Pancreas (tissue), 10 donors: ENCODE measurements at regions not wholly inside any gene's neighbourhood (a gene's known extent, or its start where the extent isn't known, plus 50 kb on each side); places are given as distances from the start of the nearest gene placed in this dataset.
"Not testable (repeated sequence)": the region's sequence is repeated elsewhere in the genome, so short reads cannot be mapped to it uniquely, and the experiment has no call there.

Experiments
- ATAC-seq, 4 donors: fragments of 200-7000 bp; cut with Tn5 transposase; one replicate each; pipeline versions ENCODE4 v1.8.0 to v1.9.1; 2020; ENCODE audit warnings: mild to moderate bottlenecking in 4 of 4, moderate library complexity in 4 of 4
- DNase-seq, 6 donors: peaks; one replicate each; pipeline ENCODE4 v3.0.0-alpha.2; 2020
- FAIRE-seq: peaks from 2 replicates; lab custom pipeline; 2012; peaks lifted over from hg19 to GRCh38; lab: Jason Lieb, UNC
- H3K27ac ChIP-seq, 4 donors: fragments of 200-600 bp; sonication (generic); 1 replicate in 3 of 4; 2 replicates in 1 of 4; pipeline versions ENCODE4 v1.5.0 to v1.8.0; 2020
- H3K27me3 ChIP-seq, 4 donors: fragments of 200-600 bp; one replicate each; pipeline ENCODE4 v1.8.0; 2021
- H3K36me3 ChIP-seq, 3 donors: fragments of 200-600 bp; sonication (generic) in 1 of 3; one replicate each; pipeline versions ENCODE4 v1.5.0 to v1.8.0; 2020 to 2021
- H3K4me1 ChIP-seq, 3 donors: fragments of 200-600 bp; one replicate each; pipeline ENCODE4 v1.8.0; 2021
- H3K4me3 ChIP-seq, 4 donors: fragments of 200-600 bp; sonication (generic) in 2 of 4; one replicate each; pipeline versions ENCODE4 v1.5.0 to v1.8.0; 2020 to 2021
- H3K9me3 ChIP-seq, 4 donors: fragments of 200-600 bp; one replicate each; pipeline ENCODE4 v1.8.0; 2021
- CTCF ChIP-seq, 4 donors: fragments of 200-600 bp; sonication (generic) in 3 of 4; IDR thresholded peaks; one replicate each; pipeline versions ENCODE4 v1.5.0 to v1.8.0; 2021; ENCODE audit warnings: antibody characterized with exemption in 4 of 4
- WGBS, 2 donors: extraction: QIAGEN DNeasy Blood & Tissue Kit; methylation state at CpG; one replicate each; pipeline ENCODE4 v1.1.7; 2013; 5-methylcytosine and 5-hydroxymethylcytosine counted together
- intact Hi-C, 3 donors: fragments of 100-400 bp; cut with DNase I; formaldehyde crosslinking; loops; one replicate each; pipeline versions ENCODE4 v1.11.1 to v1.14.2; 2022
- donor health status: healthy with polysubstance abuse.
- donor health status: DM: no; HTN: no; CAD: no; lungs with moderate emphysema.
- donor health status: DM: no; HTN: no; CAD: no.
- donor health status: control.
- donor health status: control.
- donor health status: Bipolar disorder and iron deficiency.
- donor health status: DM: yes; HTN: yes; CAD: no.
- donor health status: DM: no; HTN: no; CAD: no.
- donor health status: DM: no; HTN: no; CAD: no.
- donor health status: DM: yes; HTN: yes; CAD: no.

GRCh38 chr2:44086629-44087028 is 82.0 kb upstream of the PPM1B start:
- intact Hi-C loops, result no loop called here
- no peak overlapping the region for H3K27ac ChIP-seq
- WGBS, 2 donors, result 86 to 92% methylated on average over 12 of the region's 12 CpGs
- no peak for TF ChIP-seq CTCF (IDR thresholded peaks at IDR 0.05)
- FAIRE-seq (no peak), ATAC-seq (no peak), DNase-seq (no peak)
- peak overlapping the region in 2 of 4 donors; percentile 27 to 35 for H3K4me3 ChIP-seq
- no peaks in the 10 kb centered on the region for H3K36me3 ChIP-seq
- peaks cover 0 to 9% (median 5%) of the 10 kb centered on the region in 3 donors for H3K4me1 ChIP-seq
- no peaks in the 10 kb centered on the region for H3K27me3 ChIP-seq
- no peaks in the 10 kb centered on the region for H3K9me3 ChIP-seq

GRCh38 chr2:44087036-44087713 is 81.5 kb upstream of the PPM1B start:
- ATAC-seq (peak; percentile 96 to 99 (median 98)), DNase-seq (peak; percentile 76 to 96 (median 90)), FAIRE-seq (no peak)
- intact Hi-C loops, result no loop called here
- no peaks in the 10 kb centered on the region for H3K36me3 ChIP-seq
- peak; percentile 93 to 97 (median 94) for TF ChIP-seq CTCF (IDR thresholded peaks at IDR 0.05)
- H3K27ac ChIP-seq, result peak overlapping the region in 3 of 4 donors; percentile 8 to 70 (median 55)
- peak overlapping the region in 2 of 4 donors; percentile 27 to 35 for H3K4me3 ChIP-seq
- H3K9me3 ChIP-seq, result no peaks in the 10 kb centered on the region
- WGBS, 2 donors, result 4 to 5% methylated on average over 29 of the region's 29 CpGs
- no peaks in the 10 kb centered on the region for H3K27me3 ChIP-seq
- H3K4me1 ChIP-seq, result peaks cover 0 to 9% (median 5%) of the 10 kb centered on the region in 3 donors

GRCh38 chr2:44087714-44088092 is 81.0 kb upstream of the PPM1B start:
- H3K36me3 ChIP-seq, result no peaks in the 10 kb centered on the region
- H3K9me3 ChIP-seq, result no peaks in the 10 kb centered on the region
- FAIRE-seq, result no peak
- WGBS, 2 donors, result 45 to 47% methylated on average over 4 of the region's 4 CpGs
- H3K27ac ChIP-seq, result peak overlapping the region in 3 of 4 donors; percentile 8 to 70 (median 55)
- no peak for TF ChIP-seq CTCF (IDR thresholded peaks at IDR 0.05)
- intact Hi-C loops, result no loop called here
- peaks cover 0 to 9% (median 5%) of the 10 kb centered on the region in 3 donors for H3K4me1 ChIP-seq
- DNase-seq, result no peak
- peak; percentile 31 to 62 (median 52) for ATAC-seq
- no peaks in the 10 kb centered on the region for H3K27me3 ChIP-seq
- peak overlapping the region in 2 of 4 donors; percentile 27 to 35 for H3K4me3 ChIP-seq

- H3K27ac ChIP-seq, ATAC-seq, intact Hi-C loops, FAIRE-seq, H3K36me3 ChIP-seq, H3K4me3 ChIP-seq, DNase-seq, H3K27me3 ChIP-seq, H3K4me1 ChIP-seq, H3K9me3 ChIP-seq: not testable (repeated sequence)
- 94 to 97% methylated on average over 5 of the region's 5 CpGs for WGBS, 2 donors
These were observed 76.2 kb upstream of the PPM1B start for GRCh38 chr2:44092519-44092918.

GRCh38 chr2:44093970-44094369 is 74.7 kb upstream of the PPM1B start:
- DNase-seq, result no peak
- intact Hi-C loops, result no loop called here
- ATAC-seq, result no peak
- 88 to 93% methylated on average over 3 of the region's 3 CpGs for WGBS, 2 donors
- Histone ChIP-seq H3K4me1 (no peaks in the 10 kb centered on the region), H3K4me3 (no peak overlapping the region), H3K9me3 (no peaks in the 10 kb centered on the region), H3K27me3 (no peaks in the 10 kb centered on the region), H3K27ac (no peak overlapping the region), H3K36me3 (no peaks in the 10 kb centered on the region)
- no peak for TF ChIP-seq CTCF (IDR thresholded peaks at IDR 0.05)
- no peak for FAIRE-seq
